ENCODE measurements at regions not wholly inside any gene's neighbourhood (a gene's known extent, or its start where the extent isn't known, plus 50 kb on each side); places are given as distances from the start of the nearest gene placed in this dataset.

DNA sequence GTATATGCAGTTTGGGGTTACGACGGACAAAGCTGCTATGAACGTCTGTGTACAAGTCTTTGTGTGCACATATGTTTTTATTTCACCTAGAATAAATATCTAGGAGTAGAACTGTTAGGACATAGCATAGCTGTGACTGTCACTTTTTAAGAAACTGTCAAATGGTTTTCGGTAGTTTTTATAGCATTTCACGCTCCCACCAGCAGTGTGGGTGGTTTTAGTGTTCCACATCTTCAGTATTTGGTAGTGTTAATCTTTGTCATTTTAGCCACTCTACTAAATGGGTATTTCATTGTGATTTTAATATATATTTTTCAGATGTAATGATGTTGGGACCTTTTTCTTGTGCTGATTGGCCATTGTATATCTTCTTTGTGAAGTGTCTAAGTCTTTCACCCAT lies 109.1 kb upstream of the BCAT1 start:
- no peak for DNase-seq (ENCODE audit: low read depth)

DNA sequence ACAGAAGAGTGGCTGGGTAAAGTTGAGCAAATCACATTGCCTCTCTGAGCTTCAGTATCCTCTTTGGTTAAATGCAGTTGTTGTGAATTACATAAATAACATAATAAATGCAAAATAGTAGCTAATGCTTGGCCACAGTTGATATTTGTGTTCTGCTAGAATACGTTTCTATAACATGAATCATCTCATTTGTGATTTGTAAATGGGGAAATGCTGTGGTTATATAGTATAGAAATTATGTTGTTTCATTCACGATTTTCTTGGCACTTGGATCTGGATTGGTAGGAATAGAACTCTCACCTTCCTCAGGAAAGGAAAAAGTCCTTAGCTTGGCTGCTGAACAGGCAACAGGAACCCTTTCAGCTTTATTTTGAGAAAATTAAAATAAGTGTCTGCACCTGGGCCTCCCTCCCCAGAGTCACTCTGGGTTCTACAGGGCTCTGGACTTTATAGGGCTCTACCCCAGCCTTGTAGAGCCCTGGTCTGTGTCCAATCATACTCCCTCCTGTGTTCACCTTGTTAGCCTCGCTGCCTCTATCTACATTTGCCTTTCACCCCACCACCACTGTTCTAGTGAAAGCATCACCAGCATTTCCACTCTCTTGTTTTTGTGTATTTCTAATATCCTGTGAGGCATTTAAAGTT lies 107.7 kb upstream of the BCAT1 start:
- DNase-seq (ENCODE audit: low read depth) = no peak

DNA sequence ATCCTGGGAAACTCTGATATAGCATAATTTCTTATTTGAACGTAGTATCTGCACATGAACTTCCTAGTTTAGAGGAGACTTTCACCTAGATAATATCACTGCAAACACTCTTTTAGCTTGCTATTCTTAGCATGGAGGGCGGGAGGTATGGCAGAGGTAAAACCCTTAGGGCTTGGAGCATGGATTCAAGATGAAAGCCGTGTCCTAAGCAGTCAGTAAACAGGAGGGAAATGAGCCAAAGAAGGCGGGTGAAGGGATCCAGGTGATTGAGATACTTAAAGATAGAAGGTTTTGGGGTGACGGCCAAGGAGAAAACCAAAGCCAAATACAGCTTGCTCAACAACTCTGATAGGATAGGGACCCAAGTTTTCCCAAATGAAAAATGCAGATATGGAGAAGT lies 107.1 kb upstream of the BCAT1 start:
- no peak for DNase-seq (ENCODE audit: low read depth)

DNA sequence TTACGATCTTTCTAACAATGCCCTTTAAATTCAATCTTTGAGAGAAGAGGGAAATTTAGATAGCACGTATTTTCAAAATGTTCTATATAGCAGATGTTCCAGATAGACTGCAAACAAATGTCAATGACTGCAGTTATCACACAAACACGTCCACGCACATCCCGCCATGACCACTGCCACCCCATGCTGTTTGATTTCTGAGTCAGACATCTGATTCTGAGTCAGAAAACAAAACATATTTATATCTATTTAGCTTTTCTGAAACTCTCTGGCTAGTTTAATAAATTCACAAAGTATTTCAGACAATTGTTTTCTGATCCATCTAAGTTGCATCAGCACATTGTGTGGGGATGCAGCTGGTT lies 105.9 kb upstream of the BCAT1 start:
- no peak for DNase-seq (ENCODE audit: low read depth)

DNA sequence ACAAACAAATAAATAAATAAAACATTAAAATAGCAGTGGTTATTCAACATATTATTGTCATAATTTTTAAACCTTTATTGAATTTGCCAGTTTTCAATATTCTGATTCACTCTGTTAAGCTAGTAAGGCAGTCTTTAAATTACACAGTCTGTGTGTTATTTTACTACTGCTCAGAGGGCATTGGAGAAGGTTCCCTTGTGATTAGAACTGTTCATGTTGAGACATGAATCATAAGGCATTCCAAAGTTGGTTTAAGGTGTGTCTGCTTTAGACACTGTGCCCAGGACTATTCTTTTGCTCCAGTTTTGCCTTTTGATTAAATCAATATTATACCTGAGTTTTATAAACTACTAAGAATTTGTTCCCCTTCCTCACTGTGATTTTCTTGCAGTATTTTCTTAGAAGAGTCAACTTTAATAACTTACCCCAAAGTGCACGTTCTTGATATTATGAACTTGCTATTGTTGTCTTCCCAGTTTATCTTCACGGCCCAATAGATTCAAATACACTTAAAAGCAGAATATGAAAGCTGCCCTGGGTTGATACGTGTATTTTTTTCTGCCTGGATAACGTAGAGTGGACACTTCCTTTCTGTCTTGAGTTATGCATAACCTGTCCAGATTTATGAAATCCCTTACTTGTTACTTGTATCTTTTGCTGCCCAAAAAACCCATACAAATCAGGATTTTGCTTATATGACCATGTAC lies 105.3 kb upstream of the BCAT1 start:
- DNase-seq (ENCODE audit: low read depth) = no peak

DNA sequence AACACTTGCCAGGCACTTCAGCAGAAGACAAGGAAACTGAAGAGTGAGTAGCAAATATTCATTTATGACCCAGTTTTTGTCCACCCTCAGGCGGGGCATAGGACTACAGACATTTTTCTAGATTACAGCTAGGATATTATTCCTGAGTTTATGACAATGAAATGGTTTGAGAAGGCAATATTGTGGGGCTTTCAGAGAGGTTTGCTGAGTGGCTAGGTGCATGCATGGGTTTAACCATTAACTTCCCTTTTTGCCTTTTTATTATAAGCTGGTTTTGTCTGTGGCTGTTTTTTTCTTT lies 104.0 kb upstream of the BCAT1 start:
- no peak for DNase-seq (ENCODE audit: low read depth)

DNA sequence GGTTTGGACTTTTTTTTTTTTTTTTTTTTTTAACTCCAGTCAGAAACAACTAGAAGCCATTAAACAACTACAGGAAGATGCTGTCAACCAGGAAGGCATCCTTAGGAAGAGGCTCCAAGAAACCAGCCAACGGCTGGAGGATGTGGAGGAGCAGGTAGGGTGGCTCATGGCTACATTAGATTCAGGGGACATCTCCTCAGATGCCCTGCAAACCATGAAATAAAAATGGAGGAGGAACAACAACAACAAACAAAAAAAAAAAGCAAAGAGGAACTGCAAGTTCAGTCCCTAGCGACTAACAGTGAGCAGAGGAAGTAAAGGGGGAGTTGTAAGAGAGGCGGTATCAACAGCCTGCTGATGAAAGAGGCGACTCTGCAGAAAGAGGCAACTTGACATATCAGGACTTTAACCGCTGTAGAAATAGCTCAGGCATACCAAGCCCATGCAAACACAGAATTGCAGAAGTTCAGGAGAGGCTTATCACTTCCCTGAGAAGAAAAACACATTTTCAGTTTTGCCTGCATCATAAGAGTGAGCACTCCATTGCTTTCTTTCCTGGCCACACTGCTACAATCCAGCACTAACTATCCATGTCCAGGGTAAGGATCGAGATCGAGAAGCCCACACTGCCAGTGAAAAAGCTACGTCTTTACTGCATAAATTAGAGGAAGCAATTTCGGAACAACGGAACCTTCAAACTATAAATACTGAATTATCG lies 103.5 kb upstream of the BCAT1 start:
- no peak for DNase-seq (ENCODE audit: low read depth)

DNA sequence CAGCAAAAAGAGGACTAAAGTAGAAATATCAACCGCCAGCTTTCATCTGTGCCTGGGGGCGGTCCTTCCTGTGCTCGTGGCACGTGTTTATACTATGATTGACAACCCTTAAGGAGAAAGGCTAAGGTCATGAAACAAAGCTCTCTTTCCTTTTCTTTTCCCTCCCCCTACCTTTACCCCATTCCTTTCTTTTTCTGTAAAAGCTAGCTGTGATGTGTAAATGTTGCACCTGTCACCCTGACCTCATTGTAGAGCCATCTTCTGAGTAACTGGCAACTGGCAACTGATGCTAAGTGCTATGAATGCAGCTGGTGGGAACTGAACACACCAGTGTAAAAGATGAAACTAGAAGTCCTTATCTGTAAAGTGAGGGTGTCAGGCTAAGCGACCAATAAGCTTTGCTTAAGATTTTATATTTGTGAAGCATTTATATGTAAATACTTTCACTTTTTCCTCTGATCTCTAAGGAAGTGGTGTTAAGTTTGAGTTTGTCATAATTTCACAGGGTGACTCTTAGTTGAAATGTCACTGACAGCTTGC lies 102.8 kb upstream of the BCAT1 start:
- no peak for DNase-seq (ENCODE audit: low read depth)

DNA sequence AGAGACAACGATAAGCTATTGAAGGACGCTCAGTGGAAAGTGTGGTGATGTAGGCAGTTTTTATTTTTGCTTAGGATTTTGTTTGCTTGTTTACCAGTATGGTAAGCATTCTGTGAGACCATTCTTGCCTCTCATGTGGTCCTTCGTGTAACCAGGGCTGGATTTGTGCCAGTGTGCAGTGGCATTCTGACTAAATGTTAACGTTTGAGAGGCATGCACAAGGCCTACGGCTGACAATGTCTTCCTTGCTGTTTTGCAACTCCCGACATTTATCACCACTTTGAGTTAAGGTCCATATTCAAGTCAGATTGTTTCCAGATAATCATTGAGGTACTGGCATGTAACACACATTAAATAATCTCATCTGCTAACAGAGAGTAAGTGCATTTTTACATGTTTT lies 102.3 kb upstream of the BCAT1 start:
- DNase-seq (ENCODE audit: low read depth) = no peak

DNA sequence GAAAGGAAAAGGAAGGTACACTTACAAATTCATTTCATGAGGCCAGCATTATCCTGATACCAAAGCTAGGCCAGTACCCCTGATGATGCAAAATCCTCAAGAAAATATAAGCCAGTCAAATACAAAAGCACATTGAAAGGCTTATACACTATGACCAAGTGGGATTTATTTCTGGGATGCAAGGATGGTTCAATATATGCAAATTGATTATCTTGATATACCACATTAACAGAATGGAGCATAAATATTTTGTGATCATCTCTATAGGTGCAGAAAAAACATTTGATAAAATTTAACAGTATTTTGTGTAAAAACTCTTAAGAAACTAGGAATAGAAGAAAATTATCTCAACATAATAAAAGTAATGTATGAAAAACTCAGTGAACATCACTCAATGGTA lies 97.0 kb upstream of the BCAT1 start:
- no peak for DNase-seq (ENCODE audit: low read depth)

DNA sequence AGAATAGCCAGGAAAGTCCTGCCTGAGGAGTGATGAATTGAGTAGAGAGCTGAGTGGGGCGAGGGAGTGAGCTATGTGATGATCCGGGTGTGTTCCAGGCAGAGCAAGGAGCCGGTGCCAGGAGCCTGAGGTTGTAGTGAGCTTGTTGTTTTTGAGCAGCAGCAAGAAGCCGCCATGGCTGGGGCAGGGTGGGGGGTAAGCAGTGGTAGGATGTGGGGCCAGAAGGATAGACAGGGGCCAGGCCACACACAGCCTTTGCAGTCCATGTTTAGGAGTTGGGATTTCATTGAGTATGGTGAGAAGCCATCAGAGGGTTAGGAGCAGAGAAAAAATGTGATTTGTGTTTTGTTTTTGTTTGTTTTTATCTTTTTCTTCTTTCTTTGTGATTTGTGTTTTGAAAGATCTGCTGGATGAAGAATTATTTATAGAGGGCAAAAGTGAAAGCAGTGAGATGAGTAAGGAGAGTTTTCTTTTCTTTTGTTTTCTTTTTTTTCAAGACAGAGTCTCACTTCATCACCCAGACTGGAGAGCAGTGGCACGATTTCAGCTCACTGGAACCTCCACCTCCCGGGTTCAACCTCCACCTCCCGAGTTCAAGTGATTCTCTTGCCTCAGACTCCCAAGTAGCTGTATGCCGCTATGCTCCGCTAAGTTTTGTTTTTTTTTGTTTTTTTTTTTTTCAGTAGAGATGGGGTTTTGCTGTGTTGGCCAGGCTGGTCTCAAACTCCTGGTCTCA lies 92.3 kb upstream of the BCAT1 start:
- DNase-seq (ENCODE audit: low read depth) = no peak

DNA sequence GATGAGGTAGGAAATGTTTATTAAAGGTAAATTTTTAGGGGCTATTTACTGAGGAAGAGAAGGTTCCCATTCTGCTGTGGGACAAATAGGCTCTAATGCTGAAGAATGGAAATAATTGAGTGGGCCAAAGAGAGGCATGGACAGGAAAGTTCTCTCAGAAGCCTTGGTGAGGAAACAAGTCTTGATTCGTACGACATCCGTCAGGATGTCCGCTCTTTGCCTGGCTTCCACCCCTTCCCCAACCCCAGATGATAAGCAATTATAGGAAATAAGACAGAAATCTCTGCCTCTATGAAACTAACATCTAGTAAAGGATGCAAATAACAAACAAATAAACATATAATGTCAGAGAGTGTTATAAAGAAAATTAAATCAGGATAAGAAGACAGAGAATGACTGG lies 91.7 kb upstream of the BCAT1 start:
- DNase-seq (ENCODE audit: low read depth) = no peak

DNA sequence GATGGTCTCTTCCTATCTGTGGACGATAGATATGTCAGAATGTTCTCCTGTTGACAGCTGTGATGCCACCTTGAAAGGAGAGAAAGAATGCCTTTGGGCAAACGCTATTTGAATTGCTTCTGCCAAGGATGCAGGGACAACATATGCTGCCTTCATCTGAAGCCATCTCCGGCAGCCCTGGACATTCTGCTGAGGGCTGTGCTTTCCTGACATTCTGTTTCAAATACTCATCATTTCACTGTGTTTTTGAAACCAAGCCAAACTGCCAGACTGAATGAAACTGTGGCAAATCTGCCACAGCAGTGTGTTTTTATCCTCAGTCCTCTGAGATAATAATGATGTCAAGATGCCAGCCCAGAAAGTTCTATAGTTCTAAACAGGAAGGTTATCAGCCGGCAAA lies 85.8 kb upstream of the BCAT1 start:
- DNase-seq (ENCODE audit: low read depth) = no peak

DNA sequence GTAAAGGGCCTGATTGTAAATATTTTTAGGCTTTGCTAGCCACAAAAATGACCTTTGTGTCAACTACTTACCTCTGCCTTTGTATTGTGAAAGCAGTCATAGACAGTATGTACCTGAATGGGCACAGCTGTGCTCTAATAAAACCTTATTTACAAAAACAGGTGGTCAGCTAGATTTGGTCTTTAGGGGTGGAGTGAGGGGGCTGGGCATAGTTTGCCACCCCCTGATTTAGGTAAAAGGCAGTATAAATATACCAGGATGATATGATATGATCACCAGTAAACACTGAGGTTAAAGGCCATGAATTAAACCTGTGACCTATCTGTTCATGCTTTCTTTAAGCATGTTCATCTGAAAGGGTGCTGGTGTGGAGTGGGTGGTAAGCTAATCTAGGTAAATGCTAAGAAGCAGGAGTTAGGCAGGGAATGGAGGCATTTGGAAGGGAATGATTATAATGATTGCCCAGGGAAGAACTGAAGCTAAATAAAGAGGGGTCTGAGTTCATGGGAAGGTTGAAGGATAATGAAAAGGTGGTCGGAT lies 77.1 kb upstream of the BCAT1 start:
- DNase-seq (ENCODE audit: low read depth) = no peak

DNA sequence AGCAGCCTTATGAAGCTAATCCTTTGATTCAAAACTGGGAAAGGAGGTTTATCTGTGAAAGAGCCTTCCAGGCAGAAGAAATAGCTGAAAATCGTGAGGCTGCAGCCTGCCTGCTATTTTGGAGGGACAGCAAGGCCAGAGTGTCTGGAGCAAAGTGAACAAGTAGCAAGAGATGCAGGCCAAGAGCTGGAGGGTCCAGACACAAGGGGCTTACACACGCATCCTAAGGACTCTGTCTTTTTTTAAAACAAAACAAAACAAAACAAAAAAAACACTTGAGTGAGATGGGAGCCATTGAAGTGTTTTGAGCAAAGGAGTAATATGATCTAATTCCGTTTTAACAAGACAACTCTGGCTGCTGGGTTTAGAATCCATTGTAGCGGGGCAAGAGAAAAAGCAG lies 76.4 kb upstream of the BCAT1 start:
- DNase-seq (ENCODE audit: low read depth) = no peak

DNA sequence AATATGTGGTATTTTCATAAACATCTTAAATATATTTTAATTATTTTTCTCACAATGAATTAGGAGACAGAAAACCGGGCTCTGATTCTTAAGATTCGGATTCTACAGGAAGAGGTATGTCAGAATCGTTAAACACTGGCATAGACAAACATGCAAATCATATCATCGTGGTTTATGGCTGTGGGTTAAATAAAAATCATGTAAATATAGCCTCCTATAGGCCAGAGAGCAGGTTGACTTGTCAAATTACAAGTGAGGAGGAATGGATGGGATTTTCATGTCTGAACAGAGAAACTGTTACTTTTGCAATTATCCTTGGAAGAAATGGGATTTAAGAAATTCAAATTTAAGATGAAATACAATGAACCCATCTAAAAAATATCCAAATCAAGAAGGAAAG lies 74.9 kb upstream of the BCAT1 start:
- DNase-seq (ENCODE audit: low read depth) = no peak

DNA sequence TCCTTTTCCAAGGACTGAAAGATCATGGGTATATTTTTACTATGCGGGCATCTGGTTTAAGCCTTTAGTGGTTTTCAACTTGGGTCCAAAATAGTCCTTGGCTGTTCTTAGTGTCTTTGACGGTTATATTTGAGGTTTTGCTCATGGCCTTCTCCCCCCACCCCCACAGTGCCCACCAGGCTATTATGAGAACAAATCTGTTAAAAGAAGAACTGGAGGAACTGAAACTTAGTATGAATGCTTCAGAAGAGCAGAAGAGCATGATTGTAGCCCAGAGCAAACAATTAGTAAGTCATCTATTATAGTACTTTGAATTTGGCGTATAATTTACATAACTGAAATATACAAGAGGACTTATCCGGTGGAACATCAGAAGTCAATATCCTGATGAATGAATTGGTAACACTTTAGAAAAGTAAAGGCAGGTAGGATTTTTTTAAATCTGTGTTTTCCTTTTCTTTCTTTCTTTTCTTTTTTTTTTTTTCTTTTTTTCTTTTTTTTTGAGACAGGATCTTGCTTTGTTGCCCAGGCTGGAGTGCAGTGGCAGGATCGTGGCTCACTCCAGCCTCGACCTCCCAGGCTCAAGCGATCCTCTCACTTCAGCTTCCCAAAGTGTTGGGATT lies 71.8 kb upstream of the BCAT1 start:
- DNase-seq (ENCODE audit: low read depth) = no peak

DNA sequence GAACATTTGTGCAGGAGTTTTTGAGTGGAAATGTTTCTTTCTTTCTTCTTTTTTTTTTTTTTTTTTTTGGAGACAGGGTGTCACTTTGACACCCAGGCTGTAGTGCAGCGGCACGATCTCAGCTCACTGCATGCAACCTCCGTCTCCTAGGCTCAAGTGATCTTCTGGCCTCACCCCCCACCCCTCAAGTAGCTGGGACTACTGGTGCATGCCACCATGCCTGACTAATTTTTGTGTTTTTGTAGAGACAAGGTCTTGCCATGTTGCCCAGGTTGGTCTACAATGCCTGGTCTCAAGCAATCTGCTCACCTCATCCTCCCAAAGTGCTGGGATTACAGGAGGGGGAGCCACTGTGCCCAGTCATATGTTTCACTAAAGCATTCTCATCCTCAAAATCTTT lies 69.2 kb upstream of the BCAT1 start:
- DNase-seq (ENCODE audit: low read depth) = no peak

DNA sequence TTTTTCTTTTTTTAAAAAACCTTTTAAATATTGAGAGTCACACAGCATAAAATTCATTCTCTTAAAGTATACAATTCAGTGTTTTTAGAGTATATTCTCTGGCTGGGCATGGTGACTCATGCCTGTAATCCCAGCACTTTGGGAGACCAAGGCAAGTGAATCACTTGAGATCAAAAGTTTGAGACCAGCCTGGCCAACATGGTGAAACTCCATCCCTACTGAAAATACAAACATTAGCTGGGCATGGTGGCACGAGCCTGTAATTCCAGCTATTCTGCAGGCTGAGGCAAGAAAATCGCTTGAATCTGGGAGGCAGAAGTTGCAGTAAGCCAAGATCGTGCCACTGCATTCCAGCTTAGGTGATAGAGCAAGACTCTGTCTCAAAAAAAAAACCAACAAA lies 68.4 kb upstream of the BCAT1 start:
- peak; percentile 54 for DNase-seq (ENCODE audit: low read depth)

DNA sequence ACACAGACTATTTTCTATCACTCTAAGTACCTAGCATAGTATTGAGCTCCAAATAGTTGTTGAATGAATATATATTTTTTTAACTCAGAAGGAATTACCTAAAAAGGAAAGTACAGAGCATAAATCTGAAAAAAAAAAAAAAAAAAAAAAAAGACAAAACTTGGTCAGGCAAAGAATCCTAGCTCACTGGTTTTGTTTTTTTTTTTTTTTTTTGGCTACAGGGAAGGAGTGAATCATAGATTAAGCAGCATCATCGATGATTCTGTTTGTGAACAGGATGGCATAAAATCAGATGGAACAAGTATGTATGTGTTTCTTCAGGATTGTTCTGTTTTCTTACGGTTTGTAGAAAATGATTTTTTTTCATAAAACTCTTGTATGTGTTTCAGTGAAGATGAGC lies 66.1 kb upstream of the BCAT1 start:
- peak; percentile 60 for DNase-seq (ENCODE audit: low read depth)

DNA sequence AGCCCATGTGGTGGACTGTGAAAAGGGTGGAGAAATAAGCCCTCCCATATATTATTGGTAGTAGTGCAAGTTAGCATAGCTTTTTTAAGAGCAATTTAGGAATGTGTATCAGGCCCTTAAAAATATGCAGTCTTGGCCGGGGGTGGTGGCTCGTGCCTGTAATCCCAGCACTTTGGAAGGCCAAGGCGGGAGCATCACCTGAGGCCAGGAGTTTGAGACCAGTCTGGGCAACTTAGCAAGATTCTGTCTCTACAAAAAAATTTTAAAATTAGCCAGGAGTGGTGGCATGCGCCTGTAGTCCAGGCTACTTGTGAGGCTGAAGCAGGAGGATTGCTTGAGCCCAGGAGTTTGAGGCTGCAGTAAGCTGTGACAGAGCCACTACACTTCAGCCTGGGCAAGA lies 64.2 kb upstream of the BCAT1 start:
- DNase-seq (ENCODE audit: low read depth) = no peak

DNA sequence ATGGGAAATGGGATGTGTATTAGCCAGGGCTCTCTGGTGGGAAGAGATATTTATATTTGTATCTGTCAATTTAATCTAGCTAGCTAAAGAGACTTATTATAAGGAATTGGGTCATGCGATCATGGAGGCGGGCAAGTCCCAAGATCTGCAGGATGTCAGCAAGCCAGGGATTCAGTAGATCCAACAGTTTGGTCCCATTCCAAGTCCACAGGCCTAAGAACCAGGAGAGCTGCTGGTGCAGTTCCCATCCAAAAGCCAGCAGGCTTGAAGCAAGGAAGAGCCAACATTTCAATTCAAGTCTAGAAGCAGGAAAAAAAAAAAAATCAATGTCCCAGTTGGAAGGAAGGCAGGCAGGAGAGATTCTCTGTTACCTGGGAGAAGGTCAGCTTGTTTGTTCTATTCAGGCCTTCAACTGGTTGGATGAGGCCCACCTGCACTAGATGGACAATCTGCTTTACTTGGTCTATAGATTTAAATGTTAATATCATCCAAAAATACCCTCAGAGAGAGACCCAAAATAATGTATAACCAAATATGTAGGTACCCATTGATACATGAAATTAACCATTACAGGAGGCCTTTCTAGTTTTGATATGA lies 60.7 kb upstream of the BCAT1 start:
- DNase-seq (ENCODE audit: low read depth) = no peak
